IMR-90 (cell line): ENCODE measurements at regions not wholly inside any gene's neighbourhood (a gene's known extent, or its start where the extent isn't known, plus 50 kb on each side); places are given as distances from the start of the nearest gene placed in this dataset.

Experiments used
- ATAC-seq: fragments of 200-7000 bp; cut with Tn5 transposase; 2 replicates; pipeline ENCODE4 v1.9.1; 2020; ENCODE audit warnings: low read depth, mild to moderate bottlenecking, moderate library complexity
- BruUV-seq: library from RNA; stranded (reverse); fragments of 400-500 nt; replicated peaks from 2 replicates; lab custom pipeline; 2021; lab: Mats Ljungman, UMichigan
- CTCF ChIA-PET: fragments of 300-600 bp; formaldehyde crosslinking; extraction: SDS; loops from one replicate; lab custom pipeline; 2021; ENCODE audit warnings: antibody characterized with exemption; lab: Yijun Ruan, JAX
- POLR2A ChIA-PET: fragments of 300-600 bp; sonication (Branson Sonifier 250); formaldehyde crosslinking; loops from one replicate; lab custom pipeline; 2022; ENCODE audit warnings: antibody characterized with exemption; ENCODE audit not compliant: unreplicated experiment; lab: Charles Lee
- DNase-seq: peaks from one replicate; pipeline ENCODE4 v3.0.0; 2013
- H2AFZ ChIP-seq: replicated peaks from 2 replicates; pipeline ENCODE3; 2013; ENCODE audit warnings: low read length, mild to moderate bottlenecking; ENCODE audit not compliant: poor library complexity
- H2AK5ac ChIP-seq: 2 replicates; pipeline ENCODE4 v1.6.1; 2013; ENCODE audit warnings: low read depth, low read length, inconsistent platforms
- H2AK9ac ChIP-seq: replicated peaks from 2 replicates; pipeline ENCODE3; 2013; ENCODE audit warnings: mild to moderate bottlenecking, low read depth, low read length, moderate library complexity; ENCODE audit not compliant: poor library complexity
- H2BK120ac ChIP-seq: 2 replicates; pipeline ENCODE4 v1.6.1; 2013; ENCODE audit warnings: low read depth, low read length, inconsistent platforms
- H2BK15ac ChIP-seq: 3 replicates; pipeline ENCODE4 v1.6.1; 2013; ENCODE audit warnings: low read depth, low read length, inconsistent platforms
- H2BK20ac ChIP-seq: 2 replicates; pipeline ENCODE4 v1.6.1; 2013; ENCODE audit warnings: low read depth, mild to moderate bottlenecking, inconsistent platforms, low read length, moderate library complexity
- H2BK5ac ChIP-seq: 2 replicates; pipeline ENCODE4 v1.6.1; 2013; ENCODE audit warnings: mild to moderate bottlenecking, low read depth, low read length, inconsistent platforms; ENCODE audit not compliant: poor library complexity, severe bottlenecking
- H3K14ac ChIP-seq: replicated peaks from 2 replicates; pipeline ENCODE4 v1.6.1; 2013; ENCODE audit warnings: low read depth, low read length, inconsistent platforms
- H3K18ac ChIP-seq: 2 replicates; pipeline ENCODE4 v1.6.1; 2013; ENCODE audit warnings: low read depth, low read length, control low read depth
- H3K23ac ChIP-seq: 2 replicates; pipeline ENCODE4 v1.6.1; 2013; ENCODE audit warnings: low read depth, low read length, inconsistent platforms
- H3K27ac ChIP-seq: 2 replicates; pipeline ENCODE4 v1.5.1; 2013; ENCODE audit warnings: mild to moderate bottlenecking, control low read depth, low read length; ENCODE audit not compliant: insufficient read depth
- H3K27me3 ChIP-seq: 2 replicates; pipeline ENCODE4 v1.6.1; 2013; ENCODE audit warnings: low read length; ENCODE audit not compliant: control insufficient read depth, insufficient read depth
- H3K36me3 ChIP-seq: 2 replicates; pipeline ENCODE4 v1.6.1; 2013; ENCODE audit warnings: low read length, mixed read lengths; ENCODE audit not compliant: control insufficient read depth, insufficient read depth
- H3K4ac ChIP-seq: 2 replicates; pipeline ENCODE4 v1.6.1; 2013; ENCODE audit warnings: low read depth, low read length, inconsistent platforms
- H3K4me1 ChIP-seq: 2 replicates; pipeline ENCODE4 v1.6.1; 2013; ENCODE audit warnings: low read length, mixed read lengths; ENCODE audit not compliant: control insufficient read depth, insufficient read depth
- H3K4me2 ChIP-seq: 2 replicates; pipeline ENCODE4 v1.6.1; 2013; ENCODE audit warnings: low read depth, mild to moderate bottlenecking, control low read depth, low read length, moderate library complexity
- H3K4me3 ChIP-seq: 2 replicates; pipeline ENCODE4 v1.5.1; 2013; ENCODE audit warnings: low read depth, mild to moderate bottlenecking, control low read depth, low read length, moderate library complexity; ENCODE audit not compliant: insufficient read depth
- H3K56ac ChIP-seq: 2 replicates; pipeline ENCODE4 v1.6.1; 2013; ENCODE audit warnings: low read length, inconsistent platforms; ENCODE audit not compliant: insufficient read depth; ENCODE audit errors: extremely low read depth
- H3K79me1 ChIP-seq, 2 experiments: 2 replicates each; pipeline ENCODE4 v1.6.1; 2013; ENCODE audit warnings: low read length in 2 of 2, inconsistent platforms in 1 of 2, low read depth in 1 of 2
- H3K9ac ChIP-seq: 2 replicates; pipeline ENCODE4 v1.6.1; 2013; ENCODE audit warnings: low read depth, low read length, control low read depth
- H3K9me1 ChIP-seq: 2 replicates; pipeline ENCODE4 v1.6.1; 2013; ENCODE audit warnings: low read length, inconsistent platforms; ENCODE audit not compliant: insufficient read depth
- H3K9me3 ChIP-seq: 2 replicates; pipeline ENCODE4 v1.6.1; 2013; ENCODE audit warnings: low read length; ENCODE audit not compliant: control insufficient read depth, insufficient read depth
- H4K20me1 ChIP-seq: 2 replicates; pipeline ENCODE4 v1.6.1; 2013; ENCODE audit warnings: low read length, inconsistent platforms; ENCODE audit not compliant: insufficient read depth
- H4K5ac ChIP-seq: 2 replicates; pipeline ENCODE4 v1.6.1; 2013; ENCODE audit warnings: mild to moderate bottlenecking, low read depth, low read length, control low read depth
- H4K8ac ChIP-seq, 2 experiments: 2 replicates each; pipeline ENCODE4 v1.6.1; 2013; ENCODE audit warnings: low read depth in 2 of 2, low read length in 2 of 2, control low read depth in 1 of 2, inconsistent platforms in 1 of 2
- H4K91ac ChIP-seq: 2 replicates; pipeline ENCODE4 v1.6.1; 2013; ENCODE audit warnings: low read depth, low read length, inconsistent platforms; ENCODE audit not compliant: insufficient read depth
- BHLHE40 ChIP-seq: fragments of 150-350 bp; IDR thresholded peaks from 2 replicates; pipeline ENCODE4 v1.6.1; 2016; ENCODE audit warnings: mild to moderate bottlenecking, low read depth, low read length
- CEBPB ChIP-seq: IDR thresholded peaks from 2 replicates; pipeline ENCODE4 v1.6.1; 2012; ENCODE audit warnings: low read depth, low read length, improper control_type of control experiment
- ELK1 ChIP-seq: fragments of 150-350 bp; IDR thresholded peaks from 2 replicates; pipeline ENCODE4 v1.6.1; 2016; ENCODE audit warnings: low read depth, mild to moderate bottlenecking, low read length, moderate library complexity, borderline replicate concordance
- MAZ ChIP-seq: IDR thresholded peaks from 2 replicates; pipeline ENCODE4 v1.6.1; 2012; ENCODE audit warnings: low read depth, mild to moderate bottlenecking, low read length, improper control_type of control experiment, moderate library complexity, borderline replicate concordance
- NFE2L2 ChIP-seq: fragments of 150-350 bp; IDR thresholded peaks from 2 replicates; pipeline ENCODE4 v1.6.1; 2016; ENCODE audit warnings: low read depth, mild to moderate bottlenecking, low read length
- POLR2A ChIP-seq: IDR thresholded peaks from 2 replicates; pipeline ENCODE4 v1.6.1; 2012; ENCODE audit warnings: mild to moderate bottlenecking, low read depth, low read length
- RFX5 ChIP-seq: IDR thresholded peaks from 2 replicates; pipeline ENCODE4 v1.8.0; 2012; ENCODE audit warnings: low read depth, mild to moderate bottlenecking, low read length, moderate library complexity
- USF2 ChIP-seq: fragments of 150-350 bp; IDR thresholded peaks from 2 replicates; pipeline ENCODE4 v1.6.1; 2017; ENCODE audit warnings: mild to moderate bottlenecking, antibody characterized with exemption, low read length, low read depth
- WGBS, 2 experiments: methylation state at CpG; one replicate each; pipeline versions ENCODE4 v1.1.5 to v1.1.7; 2013; ENCODE audit warnings: missing lambda C conversion rate in 2 of 2; ENCODE audit not compliant: insufficient read length in 1 of 2; ENCODE audit errors: extremely low coverage in 2 of 2; 5-methylcytosine and 5-hydroxymethylcytosine counted together
- dilution Hi-C: fragments of 300-500 bp; cut with HindIII; formaldehyde crosslinking; loops from one replicate; pipeline ENCODE4 v1.14.3; 2018; ENCODE audit warnings: low sequenced_read_pairs; ENCODE audit not compliant: unreplicated experiment
- in situ Hi-C: fragments of 300-500 bp; cut with MboI; formaldehyde crosslinking; loops from 3 replicates; pipeline ENCODE4 v1.14.3; 2019; ENCODE audit warnings: low sequenced_read_pairs, inconsistent platforms, mixed read lengths
- intact Hi-C: fragments of 100-400 bp; cut with micrococcal nuclease; formaldehyde crosslinking; loops from 2 replicates; pipeline ENCODE4 v1.10.0; 2022

GRCh38 chr6:102356170-102356569 lies 962.7 kb downstream of the GRIK2 start:
- H2BK5ac ChIP-seq, result no peak overlapping the region
- no peak overlapping the region for H2BK15ac ChIP-seq
- TF ChIP-seq USF2, result no peak
- TF ChIP-seq ELK1, result no peak
- no peak for TF ChIP-seq CEBPB
- TF ChIP-seq POLR2A, result no peak
- no peak for TF ChIP-seq MAZ
- no peak for TF ChIP-seq NFE2L2
- TF ChIP-seq RFX5, result no peak
- no peak for TF ChIP-seq BHLHE40
- no CpG with 5 or more reads among the region's 8 CpGs for WGBS, 2 experiments
- CTCF ChIA-PET, result no interaction called here
- no peak overlapping the region for H3K27ac ChIP-seq
- no peak overlapping the region for H3K23ac ChIP-seq
- H3K9me1 ChIP-seq, result no peaks in the 10 kb centered on the region
- H3K18ac ChIP-seq, result no peak overlapping the region
- H4K8ac ChIP-seq, result no peak overlapping the region
- H2AFZ ChIP-seq, result no peak overlapping the region
- H3K4ac ChIP-seq, result no peak overlapping the region
- no peak overlapping the region for H4K5ac ChIP-seq
- H4K20me1 ChIP-seq, result no peaks in the 10 kb centered on the region
- no peaks in the 10 kb centered on the region for H3K4me1 ChIP-seq
- H3K4me3 ChIP-seq, result no peak overlapping the region
- no peak for ATAC-seq
- no peak overlapping the region for H3K4me2 ChIP-seq
- intact Hi-C loops (no loop called here), in situ Hi-C loops (no loop called here), dilution Hi-C loops (no loop called here)
- no peak overlapping the region for H3K9ac ChIP-seq
- no peaks in the 10 kb centered on the region for H3K36me3 ChIP-seq
- no peak overlapping the region for H2BK120ac ChIP-seq
- no peak for DNase-seq
- no peaks in the 10 kb centered on the region for H3K27me3 ChIP-seq
- H3K79me1 ChIP-seq, result no peaks in the 10 kb centered on the region
- no peak overlapping the region for H3K56ac ChIP-seq
- H2AK5ac ChIP-seq, result no peak overlapping the region
- POLR2A ChIA-PET, result no interaction called here
- H4K91ac ChIP-seq, result no peak overlapping the region
- no peak overlapping the region for H3K14ac ChIP-seq
- peaks cover 8% of the 10 kb centered on the region; the same call in 1 of the 2 replicates for H3K9me3 ChIP-seq
- no TSS peak for BruUV-seq
- H2AK9ac ChIP-seq, result no peak overlapping the region
- H2BK20ac ChIP-seq, result no peak overlapping the region
